HepG2 (cell line): ENCODE measurements at regions not wholly inside any gene's neighbourhood (a gene's known extent, or its start where the extent isn't known, plus 50 kb on each side); places are given as distances from the start of the nearest gene placed in this dataset.

Experiments
- ATAC-seq: fragments of 200-7000 bp; cut with Tn5 transposase; 3 replicates; pipeline ENCODE4 v1.9.1; 2020; ENCODE audit warnings: mild to moderate bottlenecking, moderate library complexity
- BruUV-seq: library from RNA; stranded (reverse); fragments of 400-500 nt; replicated peaks from 2 replicates; lab custom pipeline; 2021; lab: Mats Ljungman, UMichigan
- CTCF ChIA-PET: fragments of 300-600 bp; formaldehyde crosslinking; extraction: SDS; loops from one replicate; lab custom pipeline; 2021; ENCODE audit warnings: low total read pairs, inconsistent platforms, low intra/inter-chr PET ratio; lab: Yijun Ruan, JAX
- POLR2A ChIA-PET: fragments of 350-600 bp; sonication (Branson Sonifier 250); formaldehyde crosslinking; loops from one replicate; lab custom pipeline; 2020; ENCODE audit warnings: antibody characterized with exemption, inconsistent platforms; lab: Yijun Ruan, JAX
- DNase-seq: peaks from one replicate; pipeline ENCODE4 v3.0.0-alpha.2; 2015; ENCODE audit warnings: low spot score
- FAIRE-seq: peaks from 3 replicates; lab custom pipeline; 2011; peaks lifted over from hg19 to GRCh38; lab: Jason Lieb, UNC
- H2AFZ ChIP-seq: one replicate; pipeline ENCODE4 v1.6.1; 2011; ENCODE audit warnings: low read length, inconsistent platforms
- H3K27ac ChIP-seq: fragments of 300-600 bp; 3 replicates; pipeline ENCODE4 v1.8.0; 2011; ENCODE audit warnings: mixed run types, mild to moderate bottlenecking, mixed read lengths, low read length, inconsistent platforms; ENCODE audit not compliant: insufficient read depth; ENCODE audit errors: extremely low read length
- H3K27me3 ChIP-seq, 2 experiments: fragments of 200-600 bp in 1 of 2; 2 replicates in 1 of 2; 3 replicates in 1 of 2; pipeline versions ENCODE4 v1.6.0 to v1.8.0; 2011; ENCODE audit warnings: low read length in 2 of 2, mild to moderate bottlenecking in 2 of 2, moderate library complexity in 2 of 2, inconsistent platforms in 1 of 2; ENCODE audit not compliant: insufficient read depth in 2 of 2, control insufficient read depth in 1 of 2
- H3K36me3 ChIP-seq, 2 experiments: fragments of 200-600 bp in 1 of 2; replicated peaks in 1 of 2; 2 replicates in 1 of 2; 3 replicates in 1 of 2; pipeline versions ENCODE4 v1.5.1 to v1.8.0; 2011; ENCODE audit warnings: low read length in 2 of 2, inconsistent platforms in 1 of 2; ENCODE audit not compliant: insufficient read depth in 2 of 2, control insufficient read depth in 1 of 2
- H3K4me1 ChIP-seq: 2 replicates; pipeline ENCODE4 v1.5.1; 2012; ENCODE audit warnings: low read length, inconsistent platforms; ENCODE audit not compliant: insufficient read depth
- H3K4me2 ChIP-seq: 2 replicates; pipeline ENCODE4 v1.6.0; 2011; ENCODE audit warnings: low read depth, low read length, inconsistent platforms
- H3K4me3 ChIP-seq, 3 experiments: fragments of 200-600 bp in 1 of 3; sonication (generic), shearing (Covaris generic) in 1 of 3; replicated peaks in 1 of 3; 2 replicates each; pipeline ENCODE4 v1.5.1; 2011 to 2016; ENCODE audit warnings: low read length in 3 of 3, inconsistent platforms in 2 of 3, low read depth in 2 of 3, mild to moderate bottlenecking in 2 of 3, control low read depth in 1 of 3, mixed read lengths in 1 of 3; ENCODE audit not compliant: insufficient read depth in 1 of 3
- H3K79me2 ChIP-seq: one replicate; pipeline ENCODE4 v1.6.1; 2011; ENCODE audit warnings: low read length, inconsistent platforms; ENCODE audit not compliant: insufficient read depth
- H3K9ac ChIP-seq: 2 replicates; pipeline ENCODE4 v1.6.0; 2011; ENCODE audit warnings: mild to moderate bottlenecking, low read depth, low read length, inconsistent platforms; ENCODE audit not compliant: insufficient read depth
- H3K9me3 ChIP-seq: 2 replicates; pipeline ENCODE4 v1.5.1; 2012; ENCODE audit warnings: mild to moderate bottlenecking, low read length
- H4K20me1 ChIP-seq: 2 replicates; pipeline ENCODE4 v1.6.0; 2011; ENCODE audit warnings: inconsistent platforms, mild to moderate bottlenecking, low read length, moderate library complexity; ENCODE audit not compliant: insufficient read depth
- DPF2 ChIP-seq: sonication (generic); formaldehyde crosslinking; IDR thresholded peaks from 2 replicates; pipeline ENCODE4 v1.4.0; 2020; ENCODE audit warnings: mild to moderate bottlenecking, low read depth, missing genetic modification reagents, borderline replicate concordance
- EEA1 ChIP-seq: sonication (generic); formaldehyde crosslinking; IDR thresholded peaks from 2 replicates; pipeline ENCODE4 v1.5.1; 2020; ENCODE audit warnings: mild to moderate bottlenecking, missing genetic modification reagents, borderline replicate concordance
- POLR2G ChIP-seq: fragments of 200-400 bp; formaldehyde crosslinking; IDR thresholded peaks from 2 replicates; pipeline ENCODE4 v1.6.1; 2018; ENCODE audit warnings: mild to moderate bottlenecking, low read depth, low read length, moderate library complexity
- ZMYM4 ChIP-seq: sonication (generic); formaldehyde crosslinking; IDR thresholded peaks from 2 replicates; pipeline ENCODE4 v1.8.1; 2023; ENCODE audit warnings: mild to moderate bottlenecking, missing genetic modification reagents
- ZNF354B ChIP-seq: sonication (generic); formaldehyde crosslinking; IDR thresholded peaks from 2 replicates; pipeline ENCODE4 v1.8.0; 2022; ENCODE audit warnings: mild to moderate bottlenecking, missing genetic modification reagents
- ZNF383 ChIP-seq: sonication (generic); formaldehyde crosslinking; IDR thresholded peaks from 2 replicates; pipeline ENCODE4 v1.4.0; 2020; ENCODE audit warnings: missing genetic modification reagents, mild to moderate bottlenecking, borderline replicate concordance
- ZNF709 ChIP-seq: sonication (generic); formaldehyde crosslinking; IDR thresholded peaks from 2 replicates; pipeline ENCODE4 v1.5.0; 2020; ENCODE audit warnings: mild to moderate bottlenecking, missing genetic modification reagents
- ZNF816 ChIP-seq: sonication (generic); formaldehyde crosslinking; IDR thresholded peaks from 2 replicates; pipeline ENCODE4 v1.8.0; 2022; ENCODE audit warnings: missing genetic modification reagents, mild to moderate bottlenecking, borderline replicate concordance
- WGBS: methylation state at CpG from one replicate; pipeline ENCODE4 v1.1.6; 2017; ENCODE audit warnings: low lambda C conversion rate; 5-methylcytosine and 5-hydroxymethylcytosine counted together
- in situ Hi-C: cut with HindIII; loops from 2 replicates; pipeline ENCODE4 v1.10.0; 2017; ENCODE audit warnings: low pct_unique_long_range_greater_than_20kb; ENCODE audit not compliant: extremely low pct_ligation_motif_present
- intact Hi-C: fragments of 100-400 bp; cut with micrococcal nuclease; formaldehyde crosslinking; loops from one replicate; pipeline ENCODE4 v1.10.0; 2022; ENCODE audit not compliant: unreplicated experiment
- TF ChIP-seq, protein P1 (sequence below): sonication (generic); formaldehyde crosslinking; IDR thresholded peaks from 2 replicates; pipeline ENCODE4 v1.5.1; 2020; ENCODE audit warnings: mild to moderate bottlenecking, missing genetic modification reagents, moderate library complexity

DNA sequence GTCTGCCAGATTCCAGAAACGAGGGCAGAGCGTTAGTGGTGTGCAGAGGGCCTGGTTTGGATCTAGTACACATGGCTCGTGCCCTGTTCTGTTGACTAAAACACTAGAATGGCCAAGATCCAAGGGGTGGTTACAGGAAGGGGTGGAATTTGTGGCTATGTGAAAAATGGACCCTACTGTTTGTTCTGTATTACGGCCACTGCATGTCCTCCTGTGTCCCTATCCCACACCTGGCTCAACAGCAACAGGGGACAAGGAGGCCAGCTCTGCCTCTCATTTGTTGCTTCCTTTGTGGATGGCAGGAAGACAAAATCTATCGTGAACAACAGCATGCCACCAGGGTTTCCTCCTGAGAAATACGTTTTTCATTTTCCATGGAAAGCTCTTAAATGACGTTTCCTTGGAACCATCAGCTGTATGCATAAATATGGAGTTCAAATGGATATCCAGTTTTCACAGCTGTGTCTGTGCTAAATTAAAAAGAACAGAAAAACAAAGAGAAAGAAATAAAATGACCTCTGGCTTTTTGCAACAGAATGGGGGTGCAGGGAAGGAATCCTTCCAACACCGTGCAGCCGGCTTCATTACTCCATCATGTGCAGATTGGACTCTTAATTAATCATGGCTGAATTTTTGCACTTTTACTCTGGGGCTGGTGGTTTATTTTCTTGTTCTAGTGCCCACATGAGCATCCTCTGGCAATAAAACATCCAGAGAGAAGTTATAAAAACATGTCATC lies 318.9 kb downstream of the CXCL12 start:
- no peak for TF ChIP-seq ZNF383 (CRISPR knock-in tag)
- no peak for TF ChIP-seq ZNF354B (CRISPR knock-in tag)
- TF ChIP-seq ZNF816 (CRISPR knock-in tag), result no peak
- TF ChIP-seq EEA1 (CRISPR knock-in tag), result no peak
- in situ Hi-C loops, result no loop called here
- Histone ChIP-seq H4K20me1 (no peaks in the 10 kb centered on the region), H3K79me2 (no peaks in the 10 kb centered on the region), H3K4me3 (no peak overlapping the region), H3K27ac (no peak overlapping the region), H2AFZ (no peak overlapping the region), H3K36me3 (no peaks in the 10 kb centered on the region), H3K9ac (no peak overlapping the region), H3K27me3 (no peaks in the 10 kb centered on the region), H3K4me1 (peaks cover 11% of the 10 kb centered on the region; the same call in 1 of the 2 replicates), H3K4me2 (0 out of 2 replicates have a peak overlapping the region, but pooled peaks have one; percentile 7), H3K9me3 (no peaks in the 10 kb centered on the region)
- FAIRE-seq (no peak), ATAC-seq (no peak), DNase-seq (no peak)
- ChIA-PET CTCF (no interaction called here), POLR2A (no interaction called here)
- intact Hi-C loops, result no loop called here
- no TSS peak for BruUV-seq
- 33% methylated on average over 6 of the region's 9 CpGs for WGBS

DNA sequence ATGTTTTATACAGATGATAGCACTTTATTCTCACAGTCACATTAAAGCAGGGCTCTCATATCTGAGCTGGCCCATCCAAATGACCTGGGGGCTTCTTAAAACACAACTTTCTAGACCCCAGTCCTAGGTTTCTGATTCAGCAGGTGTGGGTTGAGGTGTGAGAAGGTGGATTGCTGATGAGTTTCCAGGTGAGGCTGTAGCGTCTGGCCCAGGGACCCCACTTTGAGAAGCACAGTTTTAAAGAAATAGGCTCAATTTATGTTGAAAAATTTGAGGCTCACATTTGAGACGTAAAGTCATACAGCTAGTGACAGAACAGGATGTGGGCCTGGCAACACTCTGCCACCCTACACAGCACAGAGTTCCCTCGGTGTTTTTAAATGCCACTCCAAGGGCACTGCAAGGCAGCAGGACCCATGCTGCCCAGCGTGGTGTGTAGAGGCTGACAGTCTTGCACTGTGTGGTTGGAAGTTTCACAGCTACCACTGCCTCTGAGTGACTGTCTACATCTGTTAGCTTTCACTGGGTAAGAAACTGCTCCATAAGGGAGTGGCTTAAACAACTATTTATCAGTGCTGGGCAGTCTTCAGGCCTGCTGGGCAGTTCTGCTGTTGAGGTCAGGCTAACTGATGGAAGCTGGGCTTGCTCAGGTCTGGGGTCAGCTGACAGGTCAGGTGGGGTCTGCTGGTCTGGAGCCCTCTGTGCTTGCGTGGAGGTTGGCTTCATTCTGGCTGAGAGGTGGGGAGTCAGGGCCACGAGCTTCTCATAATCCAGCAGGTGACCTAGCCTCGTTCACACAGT lies 319.7 kb downstream of the CXCL12 start:
- Histone ChIP-seq H3K9me3 (no peaks in the 10 kb centered on the region), H3K27me3 (0 out of 5 replicates have a peak, but pooled peaks cover 0 to 2% of the 10 kb centered on the region in 2 experiments), H4K20me1 (no peaks in the 10 kb centered on the region), H3K9ac (no peak overlapping the region), H3K4me3 (no peak overlapping the region), H3K79me2 (no peaks in the 10 kb centered on the region), H2AFZ (no peak overlapping the region), H3K4me1 (peaks cover 11% of the 10 kb centered on the region; the same call in 1 of the 2 replicates), H3K27ac (no peak overlapping the region), H3K36me3 (no peaks in the 10 kb centered on the region), H3K4me2 (no peak overlapping the region)
- BruUV-seq, result no TSS peak
- intact Hi-C loops, result no loop called here
- ChIA-PET CTCF (no interaction called here), POLR2A (no interaction called here)
- DNase-seq (no peak), FAIRE-seq (no peak), ATAC-seq (no peak)
- in situ Hi-C loops, result no loop called here
- WGBS, result 27% methylated on average over 4 of the region's 7 CpGs
- TF ChIP-seq, protein P1, sequence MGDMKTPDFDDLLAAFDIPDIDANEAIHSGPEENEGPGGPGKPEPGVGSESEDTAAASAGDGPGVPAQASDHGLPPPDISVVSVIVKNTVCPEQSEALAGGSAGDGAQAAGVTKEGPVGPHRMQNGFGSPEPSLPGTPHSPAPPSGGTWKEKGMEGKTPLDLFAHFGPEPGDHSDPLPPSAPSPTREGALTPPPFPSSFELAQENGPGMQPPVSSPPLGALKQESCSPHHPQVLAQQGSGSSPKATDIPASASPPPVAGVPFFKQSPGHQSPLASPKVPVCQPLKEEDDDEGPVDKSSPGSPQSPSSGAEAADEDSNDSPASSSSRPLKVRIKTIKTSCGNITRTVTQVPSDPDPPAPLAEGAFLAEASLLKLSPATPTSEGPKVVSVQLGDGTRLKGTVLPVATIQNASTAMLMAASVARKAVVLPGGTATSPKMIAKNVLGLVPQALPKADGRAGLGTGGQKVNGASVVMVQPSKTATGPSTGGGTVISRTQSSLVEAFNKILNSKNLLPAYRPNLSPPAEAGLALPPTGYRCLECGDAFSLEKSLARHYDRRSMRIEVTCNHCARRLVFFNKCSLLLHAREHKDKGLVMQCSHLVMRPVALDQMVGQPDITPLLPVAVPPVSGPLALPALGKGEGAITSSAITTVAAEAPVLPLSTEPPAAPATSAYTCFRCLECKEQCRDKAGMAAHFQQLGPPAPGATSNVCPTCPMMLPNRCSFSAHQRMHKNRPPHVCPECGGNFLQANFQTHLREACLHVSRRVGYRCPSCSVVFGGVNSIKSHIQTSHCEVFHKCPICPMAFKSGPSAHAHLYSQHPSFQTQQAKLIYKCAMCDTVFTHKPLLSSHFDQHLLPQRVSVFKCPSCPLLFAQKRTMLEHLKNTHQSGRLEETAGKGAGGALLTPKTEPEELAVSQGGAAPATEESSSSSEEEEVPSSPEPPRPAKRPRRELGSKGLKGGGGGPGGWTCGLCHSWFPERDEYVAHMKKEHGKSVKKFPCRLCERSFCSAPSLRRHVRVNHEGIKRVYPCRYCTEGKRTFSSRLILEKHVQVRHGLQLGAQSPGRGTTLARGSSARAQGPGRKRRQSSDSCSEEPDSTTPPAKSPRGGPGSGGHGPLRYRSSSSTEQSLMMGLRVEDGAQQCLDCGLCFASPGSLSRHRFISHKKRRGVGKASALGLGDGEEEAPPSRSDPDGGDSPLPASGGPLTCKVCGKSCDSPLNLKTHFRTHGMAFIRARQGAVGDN, result peak; percentile 42
- no peak for TF ChIP-seq ZNF709
- no peak for TF ChIP-seq DPF2
- TF ChIP-seq ZMYM4 (CRISPR knock-in tag), result no peak
- TF ChIP-seq POLR2G, result no peak
